22Rv1 (cell line): ENCODE measurements at regions not wholly inside any gene's neighbourhood (a gene's known extent, or its start where the extent isn't known, plus 50 kb on each side); places are given as distances from the start of the nearest gene placed in this dataset.

ENCODE experiments used
- CTCF ChIP-seq: fragments of 450-650 bp; IDR thresholded peaks from 2 replicates; pipeline ENCODE4 v1.5.1; 2017; ENCODE audit warnings: mild to moderate bottlenecking
- ZFX ChIP-seq: fragments of 450-650 bp; IDR thresholded peaks from 2 replicates; pipeline ENCODE4 v1.6.1; 2017; ENCODE audit warnings: antibody characterized with exemption, borderline replicate concordance

- TF ChIP-seq CTCF (no peak), ZFX (no peak)
Measured at GRCh38 chr1:91141858-91142257, 120.0 kb upstream of the ZNF644 start.
